Osteoblast (primary cell): ENCODE measurements at regions not wholly inside any gene's neighbourhood (a gene's known extent, or its start where the extent isn't known, plus 50 kb on each side); places are given as distances from the start of the nearest gene placed in this dataset.

ENCODE experiments used
- DNase-seq: peaks from one replicate; pipeline ENCODE4 v3.0.0; 2011; ENCODE audit warnings: low spot score, mixed read lengths; ENCODE audit not compliant: insufficient read length; ENCODE audit errors: missing footprints
- H2AFZ ChIP-seq: 2 replicates; pipeline ENCODE4 v1.6.0; 2011; ENCODE audit warnings: mild to moderate bottlenecking, low read length
- H3K27ac ChIP-seq: 2 replicates; pipeline ENCODE4 v1.5.1; 2011; ENCODE audit warnings: mild to moderate bottlenecking, low read depth, low read length, moderate library complexity
- H3K27me3 ChIP-seq: 2 replicates; pipeline ENCODE4 v1.6.0; 2012; ENCODE audit warnings: mild to moderate bottlenecking, control low read depth, inconsistent platforms, low read length, moderate library complexity; ENCODE audit not compliant: insufficient read depth
- H3K36me3 ChIP-seq: 2 replicates; pipeline ENCODE4 v1.5.1; 2011; ENCODE audit warnings: mild to moderate bottlenecking, low read length, control low read depth, moderate library complexity; ENCODE audit not compliant: insufficient read depth
- H3K4me1 ChIP-seq: 2 replicates; pipeline ENCODE4 v1.5.1; 2011; ENCODE audit warnings: mild to moderate bottlenecking, low read length, control low read depth, moderate library complexity; ENCODE audit not compliant: insufficient read depth
- H3K4me2 ChIP-seq: 2 replicates; pipeline ENCODE4 v1.6.0; 2011; ENCODE audit warnings: mild to moderate bottlenecking, low read length; ENCODE audit not compliant: insufficient read depth
- H3K4me3 ChIP-seq: fragments of 200-600 bp; sonication (generic); 3 replicates; pipeline ENCODE4 v1.5.1; 2012; ENCODE audit warnings: mild to moderate bottlenecking, low read length, inconsistent platforms; ENCODE audit not compliant: insufficient read depth
- H3K79me2 ChIP-seq: 2 replicates; pipeline ENCODE4 v1.6.0; 2012; ENCODE audit warnings: mild to moderate bottlenecking, low read length, control low read depth, inconsistent platforms; ENCODE audit not compliant: insufficient read depth
- H3K9me3 ChIP-seq: 2 replicates; pipeline ENCODE4 v1.5.1; 2011; ENCODE audit warnings: low read depth, low read length, control low read depth
- H4K20me1 ChIP-seq: 2 replicates; pipeline ENCODE4 v1.6.0; 2012; ENCODE audit warnings: mild to moderate bottlenecking, low read length, control low read depth; ENCODE audit not compliant: insufficient read depth
- CTCF ChIP-seq: IDR thresholded peaks from 2 replicates; pipeline ENCODE4 v1.5.1; 2011; ENCODE audit warnings: mild to moderate bottlenecking, low read depth, low read length, moderate library complexity; ENCODE audit errors: extremely low read depth

DNA sequence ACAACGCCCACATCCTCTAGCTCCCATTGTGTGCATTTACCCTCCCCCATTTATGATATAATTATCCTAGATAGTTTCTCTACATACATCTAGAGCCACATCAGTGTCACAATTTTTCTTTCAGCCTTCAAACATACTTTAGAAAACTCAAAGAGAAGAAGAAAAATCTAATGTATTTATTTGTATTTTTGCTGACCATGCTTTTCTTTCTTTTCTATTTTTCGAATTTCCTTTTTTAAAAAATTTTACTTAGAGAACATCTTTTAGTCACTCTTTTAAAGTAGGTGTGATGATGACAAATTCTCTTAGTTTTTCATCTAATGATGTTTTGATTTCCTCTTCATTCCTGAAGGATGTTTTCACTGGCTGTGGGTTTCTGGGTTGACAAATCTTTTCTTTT lies 117.0 kb upstream of the CHL1 start:
- Histone ChIP-seq H3K79me2 (no peaks in the 10 kb centered on the region), H3K4me2 (no peak overlapping the region)
- no peak for TF ChIP-seq CTCF

GRCh38 chr3:82508-82907 lies 114.1 kb upstream of the CHL1 start:
- Histone ChIP-seq H3K9me3 (no peaks in the 10 kb centered on the region), H3K4me3 (no peak overlapping the region), H3K4me2 (no peak overlapping the region), H4K20me1 (no peaks in the 10 kb centered on the region), H3K27ac (no peak overlapping the region), H3K4me1 (no peaks in the 10 kb centered on the region), H3K36me3 (no peaks in the 10 kb centered on the region), H3K79me2 (no peaks in the 10 kb centered on the region), H2AFZ (no peak overlapping the region), H3K27me3 (no peaks in the 10 kb centered on the region)
- DNase-seq: no peak
- no peak for TF ChIP-seq CTCF

More for the DNA sequence above, 117.0 kb upstream of the CHL1 start:
- H2AFZ ChIP-seq: no peak overlapping the region
- no peak overlapping the region for H3K4me3 ChIP-seq
- no peaks in the 10 kb centered on the region for H4K20me1 ChIP-seq
- H3K27me3 ChIP-seq: no peaks in the 10 kb centered on the region
- no peaks in the 10 kb centered on the region for H3K9me3 ChIP-seq
- no peaks in the 10 kb centered on the region for H3K4me1 ChIP-seq
- no peak for DNase-seq
- H3K27ac ChIP-seq: no peak overlapping the region
- H3K36me3 ChIP-seq: no peaks in the 10 kb centered on the region

GRCh38 chr3:83096-83495 lies 113.5 kb upstream of the CHL1 start:
- H3K79me2 ChIP-seq: no peaks in the 10 kb centered on the region
- H3K4me1 ChIP-seq: no peaks in the 10 kb centered on the region
- H3K27ac ChIP-seq: no peak overlapping the region
- H4K20me1 ChIP-seq: no peaks in the 10 kb centered on the region
- no peak overlapping the region for H3K4me2 ChIP-seq
- H2AFZ ChIP-seq: no peak overlapping the region
- no peaks in the 10 kb centered on the region for H3K36me3 ChIP-seq
- TF ChIP-seq CTCF: no peak
- no peaks in the 10 kb centered on the region for H3K27me3 ChIP-seq
- H3K9me3 ChIP-seq: no peaks in the 10 kb centered on the region
- DNase-seq: no peak
- H3K4me3 ChIP-seq: no peak overlapping the region

DNA sequence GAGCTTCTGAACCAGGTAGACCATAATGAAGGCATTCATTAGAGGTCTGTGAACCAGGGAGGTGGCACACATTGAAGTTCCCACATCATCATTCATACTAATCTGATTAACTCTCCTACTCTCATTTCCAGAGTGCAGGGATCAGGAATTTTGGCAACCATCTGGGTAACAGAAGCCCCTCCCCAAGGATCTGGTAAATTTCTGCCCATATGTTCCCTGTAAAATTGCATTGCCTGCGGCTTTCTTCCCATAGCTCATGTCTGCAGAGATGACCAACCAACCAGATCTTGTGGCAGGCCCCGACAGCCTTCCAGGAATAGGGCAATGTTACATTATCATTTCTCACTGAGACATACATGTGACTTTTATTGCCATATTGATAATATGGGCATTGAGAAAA lies 111.4 kb upstream of the CHL1 start:
- Histone ChIP-seq H3K79me2 (no peaks in the 10 kb centered on the region), H3K9me3 (no peaks in the 10 kb centered on the region), H3K36me3 (no peaks in the 10 kb centered on the region), H2AFZ (no peak overlapping the region), H3K4me2 (no peak overlapping the region), H4K20me1 (no peaks in the 10 kb centered on the region), H3K27ac (no peak overlapping the region), H3K27me3 (no peaks in the 10 kb centered on the region), H3K4me1 (no peaks in the 10 kb centered on the region), H3K4me3 (no peak overlapping the region)
- no peak for TF ChIP-seq CTCF
- no peak for DNase-seq
